ENCODE measurements at regions not wholly inside any gene's neighbourhood (a gene's known extent, or its start where the extent isn't known, plus 50 kb on each side); places are given as distances from the start of the nearest gene placed in this dataset.

- no peak for DNase-seq (ENCODE audit: low read depth)
- H3K4me3 ChIP-seq (ENCODE audit: control insufficient read depth, low read depth, low read length): no peak overlapping the region
Measured at GRCh38 chr3:176919836-176920765, 277.2 kb downstream of the TBL1XR1 start.

GRCh38 chr3:176916777-176917176, 280.5 kb downstream of the TBL1XR1 start:
- no peak overlapping the region for H3K4me3 ChIP-seq (ENCODE audit: control insufficient read depth, low read depth, low read length)
- no peak for TF ChIP-seq CTCF (IDR thresholded peaks at IDR 0.05; ENCODE audit: control insufficient read depth, insufficient read depth, low read depth, low read length, missing control alignments)
- no peak for DNase-seq (ENCODE audit: low read depth)

More at GRCh38 chr3:176919836-176920765, 277.2 kb downstream of the TBL1XR1 start:
- TF ChIP-seq CTCF (IDR thresholded peaks at IDR 0.05; ENCODE audit: control insufficient read depth, insufficient read depth, low read depth, low read length, missing control alignments): no peak

GRCh38 chr3:176914764-176915163, 282.5 kb downstream of the TBL1XR1 start:
- no peak for TF ChIP-seq CTCF (IDR thresholded peaks at IDR 0.05; ENCODE audit: control insufficient read depth, insufficient read depth, low read depth, low read length, missing control alignments)
- no peak for DNase-seq (ENCODE audit: low read depth)

GRCh38 chr3:176911579-176911978, 285.7 kb downstream of the TBL1XR1 start:
- TF ChIP-seq CTCF (IDR thresholded peaks at IDR 0.05; ENCODE audit: control insufficient read depth, insufficient read depth, low read depth, low read length, missing control alignments): no peak
- DNase-seq (ENCODE audit: low read depth): no peak
- no peak overlapping the region for H3K4me3 ChIP-seq (ENCODE audit: control insufficient read depth, low read depth, low read length)

More at GRCh38 chr3:176914764-176915163, 282.5 kb downstream of the TBL1XR1 start:
- no peak overlapping the region for H3K4me3 ChIP-seq (ENCODE audit: control insufficient read depth, low read depth, low read length)

GRCh38 chr3:176909044-176909443, 288.2 kb downstream of the TBL1XR1 start:
- no peak overlapping the region for H3K4me3 ChIP-seq (ENCODE audit: control insufficient read depth, low read depth, low read length)
- DNase-seq (ENCODE audit: low read depth): no peak
- TF ChIP-seq CTCF (IDR thresholded peaks at IDR 0.05; ENCODE audit: control insufficient read depth, insufficient read depth, low read depth, low read length, missing control alignments): no peak

- no peak for TF ChIP-seq CTCF (IDR thresholded peaks at IDR 0.05; ENCODE audit: control insufficient read depth, insufficient read depth, low read depth, low read length, missing control alignments)
- no peak for DNase-seq (ENCODE audit: low read depth)
- no peak overlapping the region for H3K4me3 ChIP-seq (ENCODE audit: control insufficient read depth, low read depth, low read length)
Measured at GRCh38 chr3:176906046-176906905, 291.0 kb downstream of the TBL1XR1 start.

All from AG09309 (cell line).